Prostate gland (tissue), 2 donors: ENCODE measurements at regions not wholly inside any gene's neighbourhood (a gene's known extent, or its start where the extent isn't known, plus 50 kb on each side); places are given as distances from the start of the nearest gene placed in this dataset.

ENCODE experiments used
- DNase-seq: peaks from one replicate; pipeline ENCODE4 v3.0.0-alpha.2; 2019; ENCODE audit warnings: low spot score
- H3K27ac ChIP-seq, 2 donors: fragments of 200-600 bp; sonication (generic); 2 replicates each; pipeline ENCODE4 v1.5.1; 2017 to 2019
- H3K27me3 ChIP-seq: fragments of 200-600 bp; sonication (generic); replicated peaks from 2 replicates; pipeline ENCODE4 v1.5.1; 2019; ENCODE audit not compliant: insufficient read depth
- H3K36me3 ChIP-seq, 2 donors: fragments of 200-600 bp; sonication (generic); 1 replicate in 1 of 2; 2 replicates in 1 of 2; pipeline versions ENCODE4 v1.5.1 to v1.8.1; 2017 to 2019
- H3K4me1 ChIP-seq: fragments of 200-600 bp; sonication (generic); replicated peaks from 2 replicates; pipeline ENCODE4 v1.5.1; 2019
- H3K4me3 ChIP-seq, 2 donors: fragments of 200-600 bp; sonication (generic); 2 replicates each; pipeline ENCODE4 v1.5.1; 2017 to 2019
- H3K9me3 ChIP-seq: fragments of 200-600 bp; sonication (generic); 2 replicates; pipeline ENCODE4 v1.5.1; 2017
- POLR2A ChIP-seq: fragments of 450-650 bp; IDR thresholded peaks from one replicate; pipeline ENCODE4 v1.6.1; 2016; ENCODE audit warnings: antibody characterized with exemption, mild to moderate bottlenecking
- POLR2AphosphoS5 ChIP-seq: sonication (generic); formaldehyde crosslinking; IDR thresholded peaks from one replicate; pipeline ENCODE4 v1.6.1; 2017; ENCODE audit warnings: antibody characterized with exemption
- WGBS: methylation state at CpG from one replicate; pipeline ENCODE4 v1.1.5; 2018; 5-methylcytosine and 5-hydroxymethylcytosine counted together
- intact Hi-C: fragments of 100-400 bp; cut with DNase I; formaldehyde crosslinking; loops from one replicate; pipeline ENCODE4 v1.14.2; 2022
- TF ChIP-seq, protein P1 (sequence below), 4 experiments: fragments of 200-600 bp in 2 of 4; fragments of 450-650 bp in 2 of 4; sonication (generic) in 2 of 4; IDR thresholded peaks; 1 replicate in 3 of 4; 2 replicates in 1 of 4; pipeline ENCODE4 v1.5.1; 2016 to 2019; ENCODE audit warnings: antibody characterized with exemption in 4 of 4, mild to moderate bottlenecking in 2 of 4, moderate library complexity in 2 of 4

DNA sequence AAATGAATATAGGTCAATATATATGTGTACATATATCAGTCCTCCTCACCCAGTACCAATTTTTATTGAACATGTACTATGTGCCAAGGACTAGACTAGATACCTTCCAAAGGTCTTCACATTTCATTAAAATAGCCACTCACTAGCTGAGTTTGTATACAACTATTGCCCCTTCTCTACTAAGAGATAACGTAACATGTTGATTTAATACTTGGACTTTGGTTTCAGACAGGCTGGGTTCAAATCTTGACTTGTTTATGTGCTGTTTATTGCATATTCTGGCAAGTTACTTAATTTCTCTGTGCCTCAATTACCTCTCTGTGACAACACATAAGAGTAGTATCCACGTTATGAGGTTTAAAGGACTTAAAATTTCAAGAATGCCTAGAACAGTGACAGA, 184.5 kb downstream of the MTX2 start:
- no peak overlapping the region for H3K27ac ChIP-seq
- intact Hi-C loops = no loop called here
- no peak overlapping the region for H3K4me3 ChIP-seq
- no peaks in the 10 kb centered on the region for H3K36me3 ChIP-seq
- 91% methylated on average over 2 of the region's 2 CpGs for whole genome bisulfite sequencing
- H3K27me3 ChIP-seq = no peaks in the 10 kb centered on the region
- DNase-seq = no peak
- no peaks in the 10 kb centered on the region for H3K4me1 ChIP-seq
- TF ChIP-seq, protein P1, sequence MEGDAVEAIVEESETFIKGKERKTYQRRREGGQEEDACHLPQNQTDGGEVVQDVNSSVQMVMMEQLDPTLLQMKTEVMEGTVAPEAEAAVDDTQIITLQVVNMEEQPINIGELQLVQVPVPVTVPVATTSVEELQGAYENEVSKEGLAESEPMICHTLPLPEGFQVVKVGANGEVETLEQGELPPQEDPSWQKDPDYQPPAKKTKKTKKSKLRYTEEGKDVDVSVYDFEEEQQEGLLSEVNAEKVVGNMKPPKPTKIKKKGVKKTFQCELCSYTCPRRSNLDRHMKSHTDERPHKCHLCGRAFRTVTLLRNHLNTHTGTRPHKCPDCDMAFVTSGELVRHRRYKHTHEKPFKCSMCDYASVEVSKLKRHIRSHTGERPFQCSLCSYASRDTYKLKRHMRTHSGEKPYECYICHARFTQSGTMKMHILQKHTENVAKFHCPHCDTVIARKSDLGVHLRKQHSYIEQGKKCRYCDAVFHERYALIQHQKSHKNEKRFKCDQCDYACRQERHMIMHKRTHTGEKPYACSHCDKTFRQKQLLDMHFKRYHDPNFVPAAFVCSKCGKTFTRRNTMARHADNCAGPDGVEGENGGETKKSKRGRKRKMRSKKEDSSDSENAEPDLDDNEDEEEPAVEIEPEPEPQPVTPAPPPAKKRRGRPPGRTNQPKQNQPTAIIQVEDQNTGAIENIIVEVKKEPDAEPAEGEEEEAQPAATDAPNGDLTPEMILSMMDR (IDR thresholded peaks at IDR 0.05) = no peak
- TF ChIP-seq POLR2AphosphoS5 (no peak), POLR2A (no peak)
- no peaks in the 10 kb centered on the region for H3K9me3 ChIP-seq

DNA sequence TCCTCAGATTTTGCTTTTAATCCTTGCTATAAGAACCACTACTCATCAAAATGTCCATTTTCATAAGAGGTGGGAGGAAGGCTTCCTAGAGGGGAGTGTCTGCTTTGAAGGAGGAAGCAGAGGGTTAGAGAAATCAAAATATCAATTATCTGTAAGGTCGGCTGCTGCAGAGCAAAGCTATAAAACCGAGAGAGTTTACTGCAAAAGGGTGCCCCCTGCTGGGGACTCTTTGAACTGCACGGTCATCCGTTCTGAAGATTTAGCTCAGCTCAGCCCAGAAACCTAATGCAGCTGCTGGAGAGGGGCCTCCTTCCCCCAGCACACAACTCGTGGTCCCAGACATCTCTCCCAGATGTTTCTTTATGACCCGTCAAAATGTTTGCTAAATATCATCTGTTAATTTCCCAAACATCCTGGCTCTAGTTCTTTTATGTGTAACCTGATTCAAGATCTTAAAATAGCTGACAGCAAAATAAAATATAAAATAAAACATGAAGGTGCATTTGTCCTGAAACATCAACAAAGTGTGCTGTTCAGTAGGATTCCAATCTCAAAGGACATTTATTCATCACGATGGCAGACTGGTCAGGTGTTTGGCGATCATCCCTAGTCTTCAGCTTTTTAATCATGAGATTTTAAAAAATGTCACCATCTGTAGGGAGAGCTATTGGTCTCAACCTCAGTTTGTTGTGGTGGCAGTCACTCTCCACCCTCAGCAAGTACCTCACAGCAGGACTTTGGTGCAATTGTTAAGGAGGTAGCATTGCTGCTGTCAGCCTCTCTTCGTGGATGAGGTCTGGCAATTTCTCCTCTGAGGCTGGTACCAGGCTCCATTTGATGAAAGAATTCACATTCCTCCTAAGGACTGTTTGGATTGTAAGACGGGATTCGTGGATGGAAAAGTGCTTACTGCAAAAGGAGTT, 185.9 kb downstream of the MTX2 start:
- no peak overlapping the region for H3K27ac ChIP-seq
- WGBS = 12% methylated on average over 11 of the region's 11 CpGs
- DNase-seq = peak; percentile 77
- intact Hi-C loops = loop anchor here (1.0 to 5.0 kb wide), 3 partner anchors 102 to 315 kb away; no protein-coding TSS in a partner anchor
- H3K4me3 ChIP-seq = no peak overlapping the region
- H3K9me3 ChIP-seq = no peaks in the 10 kb centered on the region
- H3K36me3 ChIP-seq = no peaks in the 10 kb centered on the region
- H3K4me1 ChIP-seq = no peaks in the 10 kb centered on the region
- TF ChIP-seq POLR2AphosphoS5 = peak; percentile 40
- TF ChIP-seq POLR2A = no peak
- TF ChIP-seq, protein P1 (IDR thresholded peaks at IDR 0.05) = peak; percentile 80 to 97 (median 90)
- no peaks in the 10 kb centered on the region for H3K27me3 ChIP-seq

DNA sequence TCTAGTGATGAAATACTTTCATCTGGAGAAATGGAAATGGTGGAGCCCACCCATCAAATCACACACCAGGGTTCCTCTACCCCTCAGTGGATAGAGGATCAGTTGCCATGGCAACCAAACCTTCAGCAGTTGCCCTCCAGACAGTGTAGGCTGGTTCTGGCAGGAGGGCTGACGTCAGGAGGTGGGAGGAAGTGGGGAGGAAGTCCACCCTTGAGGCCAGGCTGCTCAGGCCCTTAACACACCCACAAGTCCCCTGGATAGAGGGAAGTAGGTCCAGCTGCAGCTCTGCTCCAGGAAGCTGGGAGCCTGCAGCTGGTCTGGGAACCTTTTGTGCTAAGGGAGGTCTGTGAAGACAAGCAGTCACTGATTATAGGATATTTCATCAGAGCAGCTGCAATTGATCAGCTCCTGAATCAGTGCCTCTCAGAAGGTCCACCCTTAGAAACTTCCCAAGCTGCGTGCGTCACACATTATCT, 186.6 kb downstream of the MTX2 start:
- no peak overlapping the region for H3K27ac ChIP-seq
- H3K27me3 ChIP-seq = no peaks in the 10 kb centered on the region
- 58% methylated on average over 3 of the region's 3 CpGs for WGBS
- intact Hi-C loops = loop anchor here (1.0 to 5.0 kb wide), 3 partner anchors 101 to 316 kb away; no protein-coding TSS in a partner anchor
- H3K4me1 ChIP-seq = no peaks in the 10 kb centered on the region
- no peaks in the 10 kb centered on the region for H3K9me3 ChIP-seq
- TF ChIP-seq POLR2AphosphoS5 (no peak), POLR2A (no peak)
- TF ChIP-seq, protein P1 (IDR thresholded peaks at IDR 0.05) = no peak
- H3K4me3 ChIP-seq = no peak overlapping the region
- DNase-seq = no peak
- H3K36me3 ChIP-seq = no peaks in the 10 kb centered on the region

DNA sequence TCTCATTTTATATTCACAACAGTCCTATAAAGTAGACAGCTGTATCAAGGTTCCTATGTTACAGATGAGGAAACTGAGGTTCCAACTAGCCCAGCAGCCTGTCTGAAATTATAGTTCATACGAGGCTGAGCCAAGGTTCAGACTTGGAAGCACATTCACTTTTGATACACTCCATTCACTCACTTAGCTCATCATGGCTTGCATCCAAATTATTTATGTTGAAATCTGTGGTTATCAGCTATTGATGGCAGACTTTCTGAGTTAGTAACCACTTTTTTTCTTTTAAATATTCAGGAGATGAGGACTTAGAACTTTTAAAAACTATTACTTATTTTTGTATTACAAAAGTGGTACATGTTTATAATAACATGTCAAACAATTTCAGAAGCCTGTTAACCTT, 188.2 kb downstream of the MTX2 start:
- Histone ChIP-seq H3K27me3 (no peaks in the 10 kb centered on the region), H3K27ac (no peak overlapping the region), H3K9me3 (no peaks in the 10 kb centered on the region), H3K4me3 (no peak overlapping the region), H3K4me1 (no peaks in the 10 kb centered on the region), H3K36me3 (no peaks in the 10 kb centered on the region)
- no peak for DNase-seq
- intact Hi-C loops = loop anchor here (5.0 kb wide), 2 partner anchors 100 to 180 kb away; no protein-coding TSS in a partner anchor
- TF ChIP-seq POLR2A (no peak), POLR2AphosphoS5 (no peak)
- TF ChIP-seq, protein P1 (IDR thresholded peaks at IDR 0.05) = no peak
- WGBS = 53% methylated on average over 1 of the region's 1 CpG
